ENCODE measurements at regions not wholly inside any gene's neighbourhood (a gene's known extent, or its start where the extent isn't known, plus 50 kb on each side); places are given as distances from the start of the nearest gene placed in this dataset.
"Not testable (repeated sequence)": the region's sequence is repeated elsewhere in the genome, so short reads cannot be mapped to it uniquely, and the experiment has no call there.

GRCh38 chr11:104704888-104705287 is 193.4 kb downstream of the CASP12 start:
- no peak for DNase-seq (ENCODE audit: low read depth in 1 of 2, low spot score in 1 of 2)

- no peak for DNase-seq (ENCODE audit: low read depth in 1 of 2, low spot score in 1 of 2)
Observed at GRCh38 chr11:104704146-104704830, 194.0 kb downstream of the CASP12 start.

GRCh38 chr11:104700609-104701008 is 197.7 kb downstream of the CASP12 start:
- DNase-seq (ENCODE audit: low read depth in 1 of 2, low spot score in 1 of 2): no peak

GRCh38 chr11:104699981-104700380 is 198.3 kb downstream of the CASP12 start:
- DNase-seq (ENCODE audit: low read depth in 1 of 2, low spot score in 1 of 2): no peak

- no peak for DNase-seq (ENCODE audit: low read depth in 1 of 2, low spot score in 1 of 2)
Observed at GRCh38 chr11:104695065-104695463, 203.2 kb downstream of the CASP12 start.

GRCh38 chr11:104694259-104695064 is 203.8 kb downstream of the CASP12 start:
- no peak for DNase-seq (ENCODE audit: low read depth in 1 of 2, low spot score in 1 of 2)

- DNase-seq (ENCODE audit: low read depth in 1 of 2, low spot score in 1 of 2): no peak
Observed at GRCh38 chr11:104692751-104693150, 205.5 kb downstream of the CASP12 start.

GRCh38 chr11:104691129-104691528 is 207.1 kb downstream of the CASP12 start:
- no peak for DNase-seq (ENCODE audit: low read depth in 1 of 2, low spot score in 1 of 2)

GRCh38 chr11:104690241-104690640 is 208.0 kb downstream of the CASP12 start:
- no peak for DNase-seq (ENCODE audit: low read depth in 1 of 2, low spot score in 1 of 2)

GRCh38 chr11:104688731-104689130 is 209.5 kb downstream of the CASP12 start:
- no peak for DNase-seq (ENCODE audit: low read depth in 1 of 2, low spot score in 1 of 2)

GRCh38 chr11:104682206-104682605 is 216.1 kb downstream of the CASP12 start:
- DNase-seq (ENCODE audit: low read depth in 1 of 2, low spot score in 1 of 2): no peak

GRCh38 chr11:104679258-104679657 is 219.0 kb downstream of the CASP12 start:
- no peak for DNase-seq (ENCODE audit: low read depth in 1 of 2, low spot score in 1 of 2)

GRCh38 chr11:104678408-104678807 is 219.9 kb downstream of the CASP12 start:
- DNase-seq (ENCODE audit: low read depth in 1 of 2, low spot score in 1 of 2): no peak

GRCh38 chr11:104677069-104677468 is 221.2 kb downstream of the CASP12 start:
- not testable (repeated sequence) for DNase-seq (ENCODE audit: low read depth in 1 of 2, low spot score in 1 of 2)

GRCh38 chr11:104672897-104673296 is 225.4 kb downstream of the CASP12 start:
- no peak for DNase-seq (ENCODE audit: low read depth in 1 of 2, low spot score in 1 of 2)

GRCh38 chr11:104668797-104669463 is 229.3 kb downstream of the CASP12 start:
- no peak for DNase-seq (ENCODE audit: low read depth in 1 of 2, low spot score in 1 of 2)

- no peak for DNase-seq (ENCODE audit: low read depth in 1 of 2, low spot score in 1 of 2)
Observed at GRCh38 chr11:104666624-104667023, 231.6 kb downstream of the CASP12 start.

- DNase-seq (ENCODE audit: low read depth in 1 of 2, low spot score in 1 of 2): no peak
Observed at GRCh38 chr11:104665641-104666040, 232.6 kb downstream of the CASP12 start.

GRCh38 chr11:104663190-104664140 is 234.8 kb downstream of the CASP12 start:
- DNase-seq (ENCODE audit: low read depth in 1 of 2, low spot score in 1 of 2): no peak

GRCh38 chr11:104661901-104662300 is 236.4 kb downstream of the CASP12 start:
- no peak for DNase-seq (ENCODE audit: low read depth in 1 of 2, low spot score in 1 of 2)

GRCh38 chr11:104661471-104661870 is 236.8 kb downstream of the CASP12 start:
- no peak for DNase-seq (ENCODE audit: low read depth in 1 of 2, low spot score in 1 of 2)

Data from activated T-helper 1 cell treated with anti-CD3 and anti-CD28 coated beads, Interleukin-2, amount 50 U/mL, for 16 hours (primary cell).